ENCODE measurements at regions not wholly inside any gene's neighbourhood (a gene's known extent, or its start where the extent isn't known, plus 50 kb on each side); places are given as distances from the start of the nearest gene placed in this dataset.
"Not testable (repeated sequence)": the region's sequence is repeated elsewhere in the genome, so short reads cannot be mapped to it uniquely, and the experiment has no call there.

- intact Hi-C loops (cut with DNase I): no loop called here
- Histone ChIP-seq H3K4me3 (no peak overlapping the region), H3K4me1 (no peaks in the 10 kb centered on the region), H3K9me3 (no peaks in the 10 kb centered on the region), H3K27ac (no peak overlapping the region), H3K27me3 (ENCODE audit: low read depth) (no peaks in the 10 kb centered on the region), H3K36me3 (no peaks in the 10 kb centered on the region)
- DNase-seq: no peak
- ATAC-seq: no peak
- TF ChIP-seq, protein P1, sequence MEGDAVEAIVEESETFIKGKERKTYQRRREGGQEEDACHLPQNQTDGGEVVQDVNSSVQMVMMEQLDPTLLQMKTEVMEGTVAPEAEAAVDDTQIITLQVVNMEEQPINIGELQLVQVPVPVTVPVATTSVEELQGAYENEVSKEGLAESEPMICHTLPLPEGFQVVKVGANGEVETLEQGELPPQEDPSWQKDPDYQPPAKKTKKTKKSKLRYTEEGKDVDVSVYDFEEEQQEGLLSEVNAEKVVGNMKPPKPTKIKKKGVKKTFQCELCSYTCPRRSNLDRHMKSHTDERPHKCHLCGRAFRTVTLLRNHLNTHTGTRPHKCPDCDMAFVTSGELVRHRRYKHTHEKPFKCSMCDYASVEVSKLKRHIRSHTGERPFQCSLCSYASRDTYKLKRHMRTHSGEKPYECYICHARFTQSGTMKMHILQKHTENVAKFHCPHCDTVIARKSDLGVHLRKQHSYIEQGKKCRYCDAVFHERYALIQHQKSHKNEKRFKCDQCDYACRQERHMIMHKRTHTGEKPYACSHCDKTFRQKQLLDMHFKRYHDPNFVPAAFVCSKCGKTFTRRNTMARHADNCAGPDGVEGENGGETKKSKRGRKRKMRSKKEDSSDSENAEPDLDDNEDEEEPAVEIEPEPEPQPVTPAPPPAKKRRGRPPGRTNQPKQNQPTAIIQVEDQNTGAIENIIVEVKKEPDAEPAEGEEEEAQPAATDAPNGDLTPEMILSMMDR (IDR thresholded peaks at IDR 0.05): no peak
These were observed 515.2 kb upstream of the BRINP1 start for GRCh38 chr9:119884438-119884837.

GRCh38 chr9:119881898-119882297 lies 512.7 kb upstream of the BRINP1 start:
- TF ChIP-seq, protein P1 (IDR thresholded peaks at IDR 0.05): no peak
- H3K9me3 ChIP-seq: no peaks in the 10 kb centered on the region
- no peak overlapping the region for H3K4me3 ChIP-seq
- DNase-seq: no peak
- intact Hi-C loops (cut with DNase I): no loop called here
- H3K36me3 ChIP-seq: no peaks in the 10 kb centered on the region
- no peak overlapping the region for H3K27ac ChIP-seq
- no peak for ATAC-seq
- H3K27me3 ChIP-seq (ENCODE audit: low read depth): no peaks in the 10 kb centered on the region
- H3K4me1 ChIP-seq: no peaks in the 10 kb centered on the region

- intact Hi-C loops (cut with DNase I): no loop called here
- DNase-seq: no peak
- Histone ChIP-seq H3K36me3 (no peaks in the 10 kb centered on the region), H3K4me3 (no peak overlapping the region), H3K27me3 (ENCODE audit: low read depth) (no peaks in the 10 kb centered on the region), H3K27ac (no peak overlapping the region), H3K4me1 (no peaks in the 10 kb centered on the region), H3K9me3 (no peaks in the 10 kb centered on the region)
- no peak for ATAC-seq
- TF ChIP-seq, protein P1 (IDR thresholded peaks at IDR 0.05): no peak
These were observed 511.1 kb upstream of the BRINP1 start for GRCh38 chr9:119880361-119880760.

GRCh38 chr9:119877306-119877705 lies 508.1 kb upstream of the BRINP1 start:
- no peaks in the 10 kb centered on the region for H3K36me3 ChIP-seq
- H3K4me3 ChIP-seq: no peak overlapping the region
- DNase-seq: no peak
- H3K27me3 ChIP-seq (ENCODE audit: low read depth): no peaks in the 10 kb centered on the region
- H3K4me1 ChIP-seq: no peaks in the 10 kb centered on the region
- H3K27ac ChIP-seq: no peak overlapping the region
- intact Hi-C loops (cut with DNase I): no loop called here
- no peaks in the 10 kb centered on the region for H3K9me3 ChIP-seq
- ATAC-seq: no peak
- TF ChIP-seq, protein P1 (IDR thresholded peaks at IDR 0.05): no peak

DNA sequence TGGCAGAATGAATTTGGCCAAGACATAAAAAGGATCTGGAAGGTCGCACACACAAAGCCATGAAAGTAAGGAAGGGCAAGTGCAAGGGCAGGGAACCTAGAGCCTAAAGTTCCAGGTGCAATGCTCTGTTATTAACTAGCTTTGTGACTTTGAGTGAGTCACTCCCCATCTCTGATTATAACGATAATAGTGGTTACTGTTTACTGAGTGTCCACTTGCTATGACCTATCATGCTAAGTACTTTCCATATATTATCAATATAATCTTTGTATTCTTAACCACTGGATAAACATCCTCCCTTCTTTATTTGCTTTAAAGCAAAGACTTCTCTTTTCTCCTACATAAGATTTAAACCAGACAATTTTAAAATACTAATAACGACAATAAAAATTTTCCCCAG lies 504.6 kb upstream of the BRINP1 start:
- no peaks in the 10 kb centered on the region for H3K4me1 ChIP-seq
- no peaks in the 10 kb centered on the region for H3K27me3 ChIP-seq (ENCODE audit: low read depth)
- no peak for ATAC-seq
- intact Hi-C loops (cut with DNase I): no loop called here
- no peaks in the 10 kb centered on the region for H3K9me3 ChIP-seq
- H3K4me3 ChIP-seq: no peak overlapping the region
- no peak for DNase-seq
- TF ChIP-seq, protein P1 (IDR thresholded peaks at IDR 0.05): no peak
- H3K36me3 ChIP-seq: no peaks in the 10 kb centered on the region
- no peak overlapping the region for H3K27ac ChIP-seq

DNA sequence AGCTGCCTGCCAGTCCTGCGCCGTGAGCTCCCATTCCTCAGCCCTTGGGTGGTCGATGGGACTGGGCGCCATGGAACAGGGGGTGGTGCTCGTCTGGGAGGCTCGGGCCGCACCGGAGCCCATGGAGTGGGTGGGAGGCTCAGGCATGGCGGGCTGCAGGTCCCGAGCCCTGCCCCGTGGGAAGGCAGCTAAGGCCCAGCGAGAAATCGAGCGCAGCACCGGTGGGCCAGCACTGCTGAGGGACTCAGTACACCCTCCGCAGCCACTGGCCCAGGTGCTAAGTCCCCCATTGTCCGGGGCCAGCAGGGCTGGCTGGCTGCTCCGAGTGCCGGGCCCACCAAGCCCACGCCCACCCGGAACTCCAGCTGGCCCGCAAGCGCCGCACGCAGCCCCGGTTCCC lies 501.0 kb upstream of the BRINP1 start:
- H3K9me3 ChIP-seq; H3K4me3 ChIP-seq; H3K27me3 ChIP-seq (ENCODE audit: low read depth); DNase-seq; intact Hi-C loops (cut with DNase I); ATAC-seq; H3K36me3 ChIP-seq; H3K4me1 ChIP-seq; H3K27ac ChIP-seq: not testable (repeated sequence)
